AG09309 (cell line): ENCODE measurements at regions not wholly inside any gene's neighbourhood (a gene's known extent, or its start where the extent isn't known, plus 50 kb on each side); places are given as distances from the start of the nearest gene placed in this dataset.

Experiments used
- DNase-seq: peaks from one replicate; pipeline ENCODE4 v3.0.0-alpha.2; 2010; ENCODE audit warnings: low read depth
- H3K4me3 ChIP-seq: 2 replicates; pipeline ENCODE4 v1.5.1; 2011; ENCODE audit warnings: mild to moderate bottlenecking, low read depth, low read length, moderate library complexity; ENCODE audit not compliant: control insufficient read depth
- CTCF ChIP-seq: IDR thresholded peaks from 2 replicates; pipeline ENCODE4 v1.5.1; 2011; ENCODE audit warnings: mild to moderate bottlenecking, low read depth, low read length, inconsistent platforms; ENCODE audit not compliant: insufficient read depth, control insufficient read depth; ENCODE audit errors: missing control alignments

GRCh38 chr13:61128850-61129645 is 286.6 kb downstream of the PCDH20 start:
- no peak for TF ChIP-seq CTCF
- no peak overlapping the region for H3K4me3 ChIP-seq
- no peak for DNase-seq

- H3K4me3 ChIP-seq: no peak overlapping the region
- no peak for TF ChIP-seq CTCF
- no peak for DNase-seq
Observed at GRCh38 chr13:61123538-61124289, 291.9 kb downstream of the PCDH20 start.

GRCh38 chr13:61113140-61113658 is 302.4 kb downstream of the PCDH20 start:
- DNase-seq: no peak
- no peak overlapping the region for H3K4me3 ChIP-seq
- TF ChIP-seq CTCF: no peak

GRCh38 chr13:61111529-61111928 is 304.1 kb downstream of the PCDH20 start:
- no peak for TF ChIP-seq CTCF

GRCh38 chr13:61110732-61111131 is 304.9 kb downstream of the PCDH20 start:
- DNase-seq: no peak
- no peak overlapping the region for H3K4me3 ChIP-seq
- TF ChIP-seq CTCF: no peak

More at GRCh38 chr13:61111529-61111928, 304.1 kb downstream of the PCDH20 start:
- DNase-seq: no peak
- H3K4me3 ChIP-seq: no peak overlapping the region

- no peak overlapping the region for H3K4me3 ChIP-seq
- DNase-seq: no peak
- no peak for TF ChIP-seq CTCF
Observed at GRCh38 chr13:61109741-61110140, 305.9 kb downstream of the PCDH20 start.
